Dermis microvascular lymphatic vessel endothelial cell (primary cell): ENCODE measurements at regions not wholly inside any gene's neighbourhood (a gene's known extent, or its start where the extent isn't known, plus 50 kb on each side); places are given as distances from the start of the nearest gene placed in this dataset.

Experiments
- DNase-seq, 2 donors: peaks; one replicate each; pipeline versions ENCODE4 v3.0.0 to v3.0.0-alpha.2; 2010; ENCODE audit warnings: low read depth in 2 of 2

GRCh38 chr4:104766676-104767075, 272.0 kb upstream of the CXXC4 start:
- no peak for DNase-seq

- no peak for DNase-seq
These were observed 278.2 kb upstream of the CXXC4 start for GRCh38 chr4:104772849-104773248.

GRCh38 chr4:104795264-104795939, 300.7 kb upstream of the CXXC4 start:
- DNase-seq, result no peak

- no peak for DNase-seq
These were observed 317.0 kb upstream of the CXXC4 start for GRCh38 chr4:104811727-104812126.

- no peak for DNase-seq
These were observed 321.0 kb upstream of the CXXC4 start for GRCh38 chr4:104815665-104816064.

- DNase-seq, result no peak
These were observed 323.9 kb upstream of the CXXC4 start for GRCh38 chr4:104818579-104818978.

GRCh38 chr4:104826171-104826570, 320.5 kb upstream of the TET2 start:
- no peak for DNase-seq

GRCh38 chr4:104829761-104830160, 316.9 kb upstream of the TET2 start:
- no peak for DNase-seq

GRCh38 chr4:104848597-104849225, 298.0 kb upstream of the TET2 start:
- no peak for DNase-seq

GRCh38 chr4:104859601-104860237, 287.0 kb upstream of the TET2 start:
- no peak for DNase-seq

GRCh38 chr4:104860238-104861123, 286.2 kb upstream of the TET2 start:
- DNase-seq, result peak; percentile 59 to 67

GRCh38 chr4:104866809-104867208, 279.9 kb upstream of the TET2 start:
- no peak for DNase-seq

- no peak for DNase-seq
These were observed 278.1 kb upstream of the TET2 start for GRCh38 chr4:104868533-104868932.

GRCh38 chr4:104868958-104869357, 277.7 kb upstream of the TET2 start:
- no peak for DNase-seq

GRCh38 chr4:104869831-104870230, 276.8 kb upstream of the TET2 start:
- no peak for DNase-seq

- no peak for DNase-seq
These were observed 276.0 kb upstream of the TET2 start for GRCh38 chr4:104870495-104871233.

GRCh38 chr4:104878936-104879335, 267.7 kb upstream of the TET2 start:
- DNase-seq, result no peak

- DNase-seq, result no peak
These were observed 267.3 kb upstream of the TET2 start for GRCh38 chr4:104879367-104879766.

- DNase-seq, result no peak
These were observed 266.8 kb upstream of the TET2 start for GRCh38 chr4:104879854-104880253.

GRCh38 chr4:104881136-104881886, 265.4 kb upstream of the TET2 start:
- no peak for DNase-seq
